ENCODE measurements at regions not wholly inside any gene's neighbourhood (a gene's known extent, or its start where the extent isn't known, plus 50 kb on each side); places are given as distances from the start of the nearest gene placed in this dataset.

DNA sequence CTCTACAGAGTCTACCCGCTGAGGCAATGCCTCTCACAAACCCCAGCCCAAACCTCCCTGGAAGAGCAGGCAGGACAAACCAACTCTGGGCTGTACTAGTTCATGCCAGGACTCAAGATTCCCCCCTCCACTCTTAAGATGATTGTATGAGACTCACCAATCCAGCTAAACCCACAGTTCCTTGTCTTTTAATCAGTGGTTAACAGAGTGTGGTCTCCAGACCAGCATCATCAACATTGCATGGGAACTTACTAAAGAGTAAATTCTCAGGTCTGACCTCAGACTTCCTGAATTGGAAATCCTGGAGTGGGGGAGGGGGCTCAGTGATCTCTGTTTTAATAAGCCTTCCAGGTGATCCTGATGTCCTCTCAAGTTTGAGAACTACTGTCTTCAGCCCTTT, 240.9 kb downstream of the GAS1 start:
- Histone ChIP-seq H3K79me2 (ENCODE audit: insufficient read depth, low read length) (no peaks in the 10 kb centered on the region), H3K27me3 (ENCODE audit: insufficient read depth, low read length, poor library complexity, severe bottlenecking) (no peaks in the 10 kb centered on the region), H4K20me1 (ENCODE audit: insufficient read depth, low read length, poor library complexity, severe bottlenecking) (no peaks in the 10 kb centered on the region), H3K9me3 (ENCODE audit: insufficient read depth, low read depth, low read length) (no peaks in the 10 kb centered on the region), H3K4me3 (ENCODE audit: low read length, poor library complexity, severe bottlenecking) (no peak overlapping the region), H3K4me2 (ENCODE audit: low read depth, low read length, poor library complexity, severe bottlenecking) (no peak overlapping the region), H3K9me2 (replicated peaks; ENCODE audit: low read depth, low read length) (no peaks in the 10 kb centered on the region), H2AFZ (ENCODE audit: low read length) (no peak overlapping the region), H3K4me1 (ENCODE audit: insufficient read depth, low read length, poor library complexity, severe bottlenecking) (no peaks in the 10 kb centered on the region), H3K36me3 (ENCODE audit: insufficient read depth, low read length) (no peaks in the 10 kb centered on the region), H3F3A (ENCODE audit: low read depth) (no peaks in the 10 kb centered on the region), H3K9ac (ENCODE audit: low read depth, low read length, poor library complexity, severe bottlenecking) (no peak overlapping the region)
- TF ChIP-seq, protein P1, sequence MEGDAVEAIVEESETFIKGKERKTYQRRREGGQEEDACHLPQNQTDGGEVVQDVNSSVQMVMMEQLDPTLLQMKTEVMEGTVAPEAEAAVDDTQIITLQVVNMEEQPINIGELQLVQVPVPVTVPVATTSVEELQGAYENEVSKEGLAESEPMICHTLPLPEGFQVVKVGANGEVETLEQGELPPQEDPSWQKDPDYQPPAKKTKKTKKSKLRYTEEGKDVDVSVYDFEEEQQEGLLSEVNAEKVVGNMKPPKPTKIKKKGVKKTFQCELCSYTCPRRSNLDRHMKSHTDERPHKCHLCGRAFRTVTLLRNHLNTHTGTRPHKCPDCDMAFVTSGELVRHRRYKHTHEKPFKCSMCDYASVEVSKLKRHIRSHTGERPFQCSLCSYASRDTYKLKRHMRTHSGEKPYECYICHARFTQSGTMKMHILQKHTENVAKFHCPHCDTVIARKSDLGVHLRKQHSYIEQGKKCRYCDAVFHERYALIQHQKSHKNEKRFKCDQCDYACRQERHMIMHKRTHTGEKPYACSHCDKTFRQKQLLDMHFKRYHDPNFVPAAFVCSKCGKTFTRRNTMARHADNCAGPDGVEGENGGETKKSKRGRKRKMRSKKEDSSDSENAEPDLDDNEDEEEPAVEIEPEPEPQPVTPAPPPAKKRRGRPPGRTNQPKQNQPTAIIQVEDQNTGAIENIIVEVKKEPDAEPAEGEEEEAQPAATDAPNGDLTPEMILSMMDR (conservative IDR thresholded peaks at IDR 0.05; ENCODE audit: low read length) = no peak
- no peak for TF ChIP-seq EZH2phosphoT487 (IDR thresholded peaks at IDR 0.05; ENCODE audit: borderline replicate concordance)

DNA sequence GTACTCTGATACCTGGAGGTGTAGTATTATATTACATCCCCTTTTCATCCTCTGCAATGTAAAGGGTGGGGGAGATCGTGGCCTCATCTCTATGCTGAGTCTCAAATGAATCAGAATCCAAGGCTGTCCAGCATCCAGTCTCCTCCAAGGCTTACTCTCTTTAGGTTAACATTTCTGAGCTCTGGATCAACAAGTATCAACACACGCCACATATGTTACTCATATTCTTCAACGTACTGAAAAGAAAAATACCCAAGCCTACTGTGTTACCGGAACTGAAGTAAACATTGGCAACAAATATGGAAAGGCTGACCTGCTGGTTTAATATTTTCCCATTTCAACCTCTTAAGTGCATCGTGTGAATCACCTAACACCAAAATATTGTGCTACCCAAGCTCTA, 241.8 kb downstream of the GAS1 start:
- no peak overlapping the region for H2AFZ ChIP-seq (ENCODE audit: low read length)

GRCh38 chr9:86703346-86703745, 244.0 kb downstream of the GAS1 start:
- no peaks in the 10 kb centered on the region for H3K9me2 ChIP-seq (replicated peaks; ENCODE audit: low read depth, low read length)
- H2AFZ ChIP-seq (ENCODE audit: low read length) = no peak overlapping the region
- no peak overlapping the region for H3K9ac ChIP-seq (ENCODE audit: low read depth, low read length, poor library complexity, severe bottlenecking)
- no peaks in the 10 kb centered on the region for H3K79me2 ChIP-seq (ENCODE audit: insufficient read depth, low read length)
- TF ChIP-seq, protein P1 (conservative IDR thresholded peaks at IDR 0.05; ENCODE audit: low read length) = no peak
- no peak for TF ChIP-seq EZH2phosphoT487 (IDR thresholded peaks at IDR 0.05; ENCODE audit: borderline replicate concordance)
- H3K36me3 ChIP-seq (ENCODE audit: insufficient read depth, low read length) = no peaks in the 10 kb centered on the region
- no peak overlapping the region for H3K4me2 ChIP-seq (ENCODE audit: low read depth, low read length, poor library complexity, severe bottlenecking)
- no peaks in the 10 kb centered on the region for H3K9me3 ChIP-seq (ENCODE audit: insufficient read depth, low read depth, low read length)
- no peaks in the 10 kb centered on the region for H3K27me3 ChIP-seq (ENCODE audit: insufficient read depth, low read length, poor library complexity, severe bottlenecking)
- H3F3A ChIP-seq (ENCODE audit: low read depth) = no peaks in the 10 kb centered on the region
- H3K4me3 ChIP-seq (ENCODE audit: low read length, poor library complexity, severe bottlenecking) = no peak overlapping the region
- no peaks in the 10 kb centered on the region for H4K20me1 ChIP-seq (ENCODE audit: insufficient read depth, low read length, poor library complexity, severe bottlenecking)
- H3K4me1 ChIP-seq (ENCODE audit: insufficient read depth, low read length, poor library complexity, severe bottlenecking) = no peaks in the 10 kb centered on the region

More for the DNA sequence above, 241.8 kb downstream of the GAS1 start:
- Histone ChIP-seq H3K27me3 (ENCODE audit: insufficient read depth, low read length, poor library complexity, severe bottlenecking) (no peaks in the 10 kb centered on the region), H4K20me1 (ENCODE audit: insufficient read depth, low read length, poor library complexity, severe bottlenecking) (no peaks in the 10 kb centered on the region), H3K4me2 (ENCODE audit: low read depth, low read length, poor library complexity, severe bottlenecking) (no peak overlapping the region), H3K4me1 (ENCODE audit: insufficient read depth, low read length, poor library complexity, severe bottlenecking) (no peaks in the 10 kb centered on the region), H3K9me3 (ENCODE audit: insufficient read depth, low read depth, low read length) (no peaks in the 10 kb centered on the region), H3K9ac (ENCODE audit: low read depth, low read length, poor library complexity, severe bottlenecking) (no peak overlapping the region), H3K4me3 (ENCODE audit: low read length, poor library complexity, severe bottlenecking) (no peak overlapping the region), H3F3A (ENCODE audit: low read depth) (no peaks in the 10 kb centered on the region), H3K36me3 (ENCODE audit: insufficient read depth, low read length) (no peaks in the 10 kb centered on the region), H3K9me2 (replicated peaks; ENCODE audit: low read depth, low read length) (no peaks in the 10 kb centered on the region), H3K79me2 (ENCODE audit: insufficient read depth, low read length) (no peaks in the 10 kb centered on the region)
- TF ChIP-seq, protein P1 (conservative IDR thresholded peaks at IDR 0.05; ENCODE audit: low read length) = no peak
- TF ChIP-seq EZH2phosphoT487 (IDR thresholded peaks at IDR 0.05; ENCODE audit: borderline replicate concordance) = no peak

All from Loucy (cell line).